ENCODE measurements at regions not wholly inside any gene's neighbourhood (a gene's known extent, or its start where the extent isn't known, plus 50 kb on each side); places are given as distances from the start of the nearest gene placed in this dataset.
"Not testable (repeated sequence)": the region's sequence is repeated elsewhere in the genome, so short reads cannot be mapped to it uniquely, and the experiment has no call there.

DNA sequence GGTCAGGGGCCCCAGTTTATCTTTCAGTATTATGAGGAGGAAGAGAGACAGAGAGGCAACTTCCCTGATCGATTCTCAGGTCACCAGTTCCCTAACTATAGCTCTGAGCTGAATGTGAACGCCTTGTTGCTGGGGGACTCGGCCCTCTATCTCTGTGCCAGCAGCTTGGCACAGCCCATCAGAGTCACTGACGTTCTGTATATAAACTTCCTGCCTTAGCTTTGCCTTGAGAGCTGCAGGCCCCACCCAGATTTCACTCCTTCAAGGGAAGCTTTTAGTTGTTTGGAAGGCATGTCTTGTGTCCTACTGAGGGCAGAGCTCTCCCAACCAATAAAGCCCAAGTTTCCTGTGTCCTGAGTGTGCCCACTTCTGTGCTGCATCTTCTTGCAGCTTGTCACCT, 242.5 kb upstream of the PRSS58 start:
- DNase-seq (ENCODE audit: low read depth), result no peak

GRCh38 chr7:142499635-142500034, 241.8 kb upstream of the PRSS58 start:
- no peak for DNase-seq (ENCODE audit: low read depth)

- peak; percentile 89 for DNase-seq (ENCODE audit: low read depth)
Measured at GRCh38 chr7:142498364-142498763, 240.5 kb upstream of the PRSS58 start.

- DNase-seq (ENCODE audit: low read depth), result peak; percentile 42
Measured at GRCh38 chr7:142496545-142496991, 238.7 kb upstream of the PRSS58 start.

DNA sequence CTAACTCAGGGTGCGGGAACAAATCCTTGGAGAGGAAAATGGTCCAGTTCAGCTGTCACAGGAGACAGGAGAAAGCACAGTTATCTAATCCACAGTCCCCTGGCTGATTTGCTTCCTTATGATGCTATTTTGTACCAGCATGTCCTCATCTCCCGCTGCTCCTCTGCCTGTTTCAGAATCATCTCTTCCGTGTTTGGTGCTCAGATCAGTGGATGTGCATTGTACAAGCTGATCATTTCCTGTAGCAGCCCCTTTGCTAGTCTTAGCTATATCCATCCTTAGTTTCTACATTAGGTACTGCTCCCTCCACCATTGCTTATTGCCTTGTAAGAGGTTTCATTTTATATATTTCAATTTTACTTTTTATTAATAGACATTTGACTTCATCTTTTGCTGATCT, 238.0 kb upstream of the PRSS58 start:
- not testable (repeated sequence) for DNase-seq (ENCODE audit: low read depth)

- DNase-seq (ENCODE audit: low read depth), result not testable (repeated sequence)
Measured at GRCh38 chr7:142495301-142495700, 237.4 kb upstream of the PRSS58 start.

DNA sequence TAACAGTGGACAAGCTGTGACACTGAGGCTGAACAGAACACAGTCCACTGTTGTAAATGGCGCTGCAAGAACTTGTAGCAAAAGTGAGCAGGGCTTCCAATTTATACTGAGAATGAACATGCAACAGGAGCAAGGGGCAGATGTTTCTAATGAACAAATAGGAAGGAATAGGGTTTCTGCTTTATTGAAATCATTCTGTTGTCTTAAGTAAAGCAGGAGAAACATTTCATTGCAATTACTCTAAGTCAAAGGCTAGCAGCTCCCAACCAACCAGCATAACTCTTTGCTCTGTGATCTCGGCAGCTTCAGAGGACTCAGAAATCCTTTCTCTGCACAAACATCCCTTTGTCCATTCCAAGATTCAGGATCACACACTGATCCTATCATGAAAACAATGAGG, 236.2 kb upstream of the PRSS58 start:
- no peak for DNase-seq (ENCODE audit: low read depth)

DNA sequence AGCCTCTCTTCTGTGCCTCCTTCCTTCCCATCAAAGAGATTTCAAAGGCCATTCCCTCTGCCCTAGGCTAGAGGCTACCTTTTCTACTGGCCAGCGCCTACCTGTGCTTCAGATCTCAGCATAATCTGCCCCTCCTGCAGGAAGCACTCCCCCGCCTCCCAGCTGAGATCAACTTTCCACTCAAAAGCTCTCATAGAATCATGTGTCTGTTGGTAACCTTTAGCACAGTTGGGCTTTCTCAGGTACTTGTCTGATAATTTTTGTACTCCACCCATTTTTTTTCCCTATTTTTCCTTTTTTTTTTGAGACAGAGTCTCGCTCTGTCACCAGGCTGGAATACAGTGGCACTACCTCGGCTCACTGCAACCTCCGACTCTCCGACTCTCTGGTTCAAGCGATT, 231.0 kb upstream of the PRSS58 start:
- DNase-seq (ENCODE audit: low read depth), result no peak

DNA sequence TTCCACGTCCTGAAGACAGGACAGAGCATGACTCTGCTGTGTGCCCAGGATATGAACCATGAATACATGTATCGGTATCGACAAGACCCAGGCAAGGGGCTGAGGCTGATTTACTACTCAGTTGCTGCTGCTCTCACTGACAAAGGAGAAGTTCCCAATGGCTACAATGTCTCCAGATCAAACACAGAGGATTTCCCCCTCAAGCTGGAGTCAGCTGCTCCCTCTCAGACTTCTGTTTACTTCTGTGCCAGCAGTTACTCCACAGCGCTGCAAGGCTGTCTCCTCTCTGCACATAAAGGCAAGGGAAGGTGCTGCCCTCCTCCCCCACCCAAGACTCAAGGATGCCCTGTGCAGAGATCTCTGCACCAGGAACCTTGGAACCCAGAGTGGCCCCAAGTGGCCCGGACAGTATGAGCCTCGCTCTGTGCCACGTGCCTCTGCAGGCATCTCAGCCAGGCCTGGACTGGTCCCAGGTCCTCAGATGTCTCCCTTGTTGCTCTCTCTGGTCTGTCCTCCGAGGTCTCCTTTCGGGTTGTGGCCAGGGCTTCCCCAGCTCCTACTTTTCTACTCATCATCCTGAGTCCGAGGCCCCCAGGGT, 230.3 kb upstream of the PRSS58 start:
- DNase-seq (ENCODE audit: low read depth), result no peak

GRCh38 chr7:142487565-142487964, 229.7 kb upstream of the PRSS58 start:
- DNase-seq (ENCODE audit: low read depth), result not testable (repeated sequence)

DNA sequence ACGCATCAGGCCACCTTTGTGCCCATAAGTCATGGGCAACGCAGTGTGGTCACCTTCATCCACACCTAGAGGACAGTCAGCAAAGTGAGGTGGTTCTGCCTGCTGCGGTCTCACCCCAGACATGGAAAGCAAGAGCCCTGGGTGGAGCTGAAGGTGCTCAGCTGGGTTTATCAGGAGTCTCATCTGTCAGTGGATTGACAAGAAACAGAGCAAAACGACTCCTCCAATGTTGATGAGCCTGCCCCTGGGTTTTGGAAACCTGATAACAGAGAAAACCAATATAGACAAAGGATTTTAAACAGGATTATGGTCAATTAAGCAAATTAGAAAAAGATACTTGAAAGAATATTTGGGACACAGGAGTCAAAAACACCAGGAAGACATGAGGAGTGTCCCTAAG, 229.3 kb upstream of the PRSS58 start:
- DNase-seq (ENCODE audit: low read depth), result no peak

DNA sequence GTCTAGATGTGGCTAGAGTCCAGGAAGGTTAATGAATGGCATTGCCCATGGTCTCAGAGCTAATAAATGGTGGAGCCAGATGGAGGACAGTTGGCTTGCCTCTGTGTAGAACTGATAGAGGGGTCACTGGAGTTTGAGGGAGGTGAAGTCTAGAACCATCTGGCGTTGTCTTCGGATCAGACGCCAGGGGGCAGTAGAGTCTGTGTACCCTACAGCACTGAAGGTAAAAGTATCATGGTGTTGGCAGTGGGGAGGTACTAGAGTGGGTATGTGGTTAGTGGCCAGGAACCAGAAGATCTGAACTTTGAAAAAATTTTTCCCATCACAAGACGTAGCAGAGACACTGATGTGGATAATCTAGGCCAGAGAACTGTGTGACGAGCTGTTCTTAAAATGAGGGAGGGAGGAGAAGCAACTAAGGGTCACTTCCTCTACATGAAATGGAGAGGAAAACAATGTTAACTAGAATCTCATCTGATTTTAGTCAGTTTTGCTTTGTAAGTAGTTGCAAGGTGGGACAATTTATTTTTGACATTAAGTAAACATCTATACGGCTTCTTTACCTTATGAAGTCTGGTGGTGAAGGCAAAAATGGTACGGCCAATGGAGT, 227.9 kb upstream of the PRSS58 start:
- DNase-seq (ENCODE audit: low read depth), result peak; percentile 26

DNA sequence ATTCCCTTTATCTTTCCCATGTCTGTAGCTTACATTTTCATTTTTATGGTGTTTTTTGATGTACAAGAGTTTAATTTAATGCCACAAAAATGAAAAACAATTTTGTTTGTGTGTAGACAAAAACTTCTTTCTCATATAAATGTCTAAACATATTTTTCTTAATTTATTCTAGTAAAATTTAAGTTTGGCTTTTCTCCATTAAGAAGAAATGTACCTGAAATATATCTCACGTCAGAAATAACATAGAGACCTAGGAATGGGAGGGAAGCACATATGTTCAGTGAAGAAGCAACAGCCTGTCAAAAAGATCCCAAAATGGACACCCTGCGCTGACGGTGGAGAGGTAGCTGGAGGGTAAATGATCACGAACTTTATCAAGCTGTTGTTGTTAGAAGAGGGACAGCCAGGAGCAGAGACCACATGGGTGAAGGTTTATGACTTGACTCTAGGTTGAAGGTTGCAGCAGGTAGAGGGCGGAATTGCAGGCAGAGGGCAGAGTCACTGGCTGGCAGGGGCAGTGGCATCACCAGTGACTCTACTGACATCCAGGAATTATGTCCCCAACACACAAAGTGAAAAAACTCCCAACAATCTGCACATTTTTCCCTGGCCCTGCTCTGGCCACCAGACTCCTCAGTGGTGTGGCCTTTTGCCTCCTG, 225.9 kb upstream of the PRSS58 start:
- no peak for DNase-seq (ENCODE audit: low read depth)

DNA sequence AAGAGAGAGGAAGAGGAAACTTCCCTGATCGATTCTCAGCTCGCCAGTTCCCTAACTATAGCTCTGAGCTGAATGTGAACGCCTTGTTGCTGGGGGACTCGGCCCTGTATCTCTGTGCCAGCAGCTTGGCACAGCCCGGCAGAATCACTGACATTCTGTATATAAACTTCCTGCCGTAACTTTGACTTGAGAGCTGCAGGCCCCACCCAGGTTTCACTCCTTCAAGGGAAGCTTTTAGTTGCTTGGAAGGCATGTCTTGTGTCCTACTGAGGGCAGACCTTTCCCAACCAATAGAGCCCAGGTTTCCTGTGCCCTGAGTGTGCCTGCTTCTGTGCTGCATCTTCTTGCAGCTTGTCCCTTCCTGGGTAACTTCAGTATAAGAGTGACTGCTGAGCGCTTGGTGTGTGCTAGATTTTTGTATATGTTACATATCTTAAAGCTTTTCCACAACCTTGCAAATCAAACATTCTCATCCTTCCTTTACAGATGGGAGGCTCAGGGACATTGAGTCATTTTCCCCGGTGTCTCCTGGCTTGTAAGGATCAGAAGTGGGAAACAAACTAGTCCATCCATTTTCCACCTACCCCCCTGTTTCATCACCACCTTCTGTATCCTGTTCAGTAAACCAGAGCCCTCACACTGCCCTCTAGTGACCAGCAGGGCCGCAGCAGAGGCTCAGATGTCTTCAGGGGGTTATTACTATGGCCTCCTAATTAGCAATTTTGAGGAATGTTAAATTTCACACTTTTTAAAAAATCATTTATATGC, 225.2 kb upstream of the PRSS58 start:
- DNase-seq (ENCODE audit: low read depth), result peak; percentile 50

DNA sequence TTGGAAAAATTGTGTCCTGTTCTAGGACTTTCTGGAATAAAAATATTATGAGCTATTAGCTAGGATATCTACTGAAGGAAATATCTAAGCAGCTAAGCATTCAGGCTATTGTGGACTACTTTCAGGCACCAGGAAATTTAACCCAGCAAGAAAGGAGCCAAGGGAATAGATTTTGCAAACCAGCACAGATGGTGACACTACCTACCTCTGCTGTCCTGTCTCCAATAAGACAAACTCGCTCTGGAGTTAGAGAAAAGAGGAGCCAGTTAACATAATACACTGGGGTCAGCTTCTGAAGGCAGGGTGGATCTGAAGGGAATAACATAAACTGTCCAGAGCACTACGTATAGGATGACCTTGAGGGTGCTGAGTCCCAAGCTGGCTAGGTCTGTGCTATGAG, 223.7 kb upstream of the PRSS58 start:
- no peak for DNase-seq (ENCODE audit: low read depth)

DNA sequence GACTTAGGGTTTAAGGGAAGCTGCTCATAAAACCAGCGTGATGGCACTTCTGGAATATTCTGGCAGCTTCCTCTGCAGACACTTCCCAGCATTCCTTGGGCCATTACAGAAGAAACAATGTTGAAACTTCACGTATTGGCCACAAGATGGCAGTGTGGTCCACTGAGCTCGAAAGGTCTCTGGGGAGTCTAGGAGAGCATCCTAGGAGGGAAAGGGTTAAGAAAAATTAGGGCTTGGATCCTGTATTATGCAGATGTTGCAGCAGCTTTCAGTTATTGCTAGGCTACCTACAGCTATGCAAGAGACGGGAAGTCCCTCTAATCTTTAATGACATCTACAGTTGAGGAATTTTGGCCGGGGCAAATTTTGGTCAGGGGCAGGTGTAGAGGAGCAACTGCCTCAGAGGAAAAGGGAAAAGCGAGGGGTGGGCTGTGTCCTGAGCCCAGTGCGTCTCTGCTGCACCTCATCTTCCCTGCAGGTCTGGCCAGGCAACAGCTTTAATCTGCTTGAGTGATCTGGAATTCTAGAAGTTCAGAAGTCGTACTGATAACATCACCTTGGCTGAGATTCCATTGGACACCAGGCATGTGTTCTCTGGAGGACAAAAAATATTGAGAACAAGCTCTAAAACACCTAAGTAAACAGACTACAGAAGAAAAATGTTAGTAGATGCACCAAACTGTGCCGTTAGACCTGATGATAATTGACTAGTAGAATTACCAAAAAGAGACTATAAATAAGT, 220.8 kb upstream of the PRSS58 start:
- peak; percentile 64 for DNase-seq (ENCODE audit: low read depth)

DNA sequence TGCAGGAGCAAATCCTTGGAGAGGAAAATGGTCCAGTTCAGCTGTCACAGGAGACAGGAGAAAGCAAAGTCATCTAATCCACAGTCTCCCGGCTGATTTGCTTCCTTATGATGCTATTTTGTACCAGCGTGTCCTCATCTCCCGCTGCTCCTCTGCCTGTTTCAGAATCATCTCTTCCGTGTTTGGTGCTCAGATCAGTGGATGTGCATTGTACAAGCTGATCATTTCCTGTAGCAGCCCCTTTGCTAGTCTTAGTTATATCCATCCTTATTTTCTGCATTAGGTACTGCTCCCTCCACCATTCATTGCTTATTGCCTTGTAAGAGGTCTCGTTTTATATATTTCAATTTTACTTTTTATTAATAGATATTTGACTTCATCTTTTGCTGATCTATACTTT, 219.9 kb upstream of the PRSS58 start:
- not testable (repeated sequence) for DNase-seq (ENCODE audit: low read depth)

GRCh38 chr7:142477079-142477651, 219.3 kb upstream of the PRSS58 start:
- no peak for DNase-seq (ENCODE audit: low read depth)

DNA sequence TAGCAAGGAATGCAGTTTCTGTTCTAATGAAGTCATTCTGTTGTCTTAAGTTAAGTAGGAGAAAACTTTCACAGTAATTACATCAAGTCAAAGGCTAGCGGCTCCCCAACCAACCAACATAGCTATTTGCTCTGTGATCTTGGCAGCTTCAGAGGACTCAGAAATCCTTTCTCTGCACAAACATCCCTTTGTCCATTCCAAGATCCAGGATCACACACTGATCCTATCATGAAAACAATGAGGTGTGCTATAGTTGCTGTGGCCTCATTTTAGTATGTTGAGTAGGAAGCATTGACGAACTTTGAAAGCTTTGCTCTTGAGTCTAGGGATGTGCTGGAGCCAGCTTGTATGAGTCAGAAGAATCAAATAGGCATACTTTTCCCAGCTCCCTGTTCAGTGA, 218.2 kb upstream of the PRSS58 start:
- no peak for DNase-seq (ENCODE audit: low read depth)

GRCh38 chr7:142471820-142472219, 214.0 kb upstream of the PRSS58 start:
- no peak for DNase-seq (ENCODE audit: low read depth)

GRCh38 chr7:142470544-142470830, 212.6 kb upstream of the PRSS58 start:
- no peak for DNase-seq (ENCODE audit: low read depth)

All from amniotic epithelial cell (primary cell).